ENCODE measurements at regions not wholly inside any gene's neighbourhood (a gene's known extent, or its start where the extent isn't known, plus 50 kb on each side); places are given as distances from the start of the nearest gene placed in this dataset.

- TF ChIP-seq POLR2AphosphoS5 (IDR thresholded peaks at IDR 0.05; ENCODE audit: low read depth), result no peak
- TF ChIP-seq CTCF (conservative IDR thresholded peaks at IDR 0.05; ENCODE audit: low read depth in 2 of 2), result no peak
- no peak for TF ChIP-seq EZH2 (IDR thresholded peaks at IDR 0.05; ENCODE audit: low read depth, unreplicated experiment)
- TF ChIP-seq, protein P1, sequence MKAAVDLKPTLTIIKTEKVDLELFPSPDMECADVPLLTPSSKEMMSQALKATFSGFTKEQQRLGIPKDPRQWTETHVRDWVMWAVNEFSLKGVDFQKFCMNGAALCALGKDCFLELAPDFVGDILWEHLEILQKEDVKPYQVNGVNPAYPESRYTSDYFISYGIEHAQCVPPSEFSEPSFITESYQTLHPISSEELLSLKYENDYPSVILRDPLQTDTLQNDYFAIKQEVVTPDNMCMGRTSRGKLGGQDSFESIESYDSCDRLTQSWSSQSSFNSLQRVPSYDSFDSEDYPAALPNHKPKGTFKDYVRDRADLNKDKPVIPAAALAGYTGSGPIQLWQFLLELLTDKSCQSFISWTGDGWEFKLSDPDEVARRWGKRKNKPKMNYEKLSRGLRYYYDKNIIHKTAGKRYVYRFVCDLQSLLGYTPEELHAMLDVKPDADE (IDR thresholded peaks at IDR 0.05), result no peak
Observed at GRCh38 chr20:39651645-39652325, 689.6 kb downstream of the DHX35 start.
